ENCODE measurements at regions not wholly inside any gene's neighbourhood (a gene's known extent, or its start where the extent isn't known, plus 50 kb on each side); places are given as distances from the start of the nearest gene placed in this dataset.
A peak's percentile ranks its signal among the peaks of the same experiment; 100 is the strongest.

DNA sequence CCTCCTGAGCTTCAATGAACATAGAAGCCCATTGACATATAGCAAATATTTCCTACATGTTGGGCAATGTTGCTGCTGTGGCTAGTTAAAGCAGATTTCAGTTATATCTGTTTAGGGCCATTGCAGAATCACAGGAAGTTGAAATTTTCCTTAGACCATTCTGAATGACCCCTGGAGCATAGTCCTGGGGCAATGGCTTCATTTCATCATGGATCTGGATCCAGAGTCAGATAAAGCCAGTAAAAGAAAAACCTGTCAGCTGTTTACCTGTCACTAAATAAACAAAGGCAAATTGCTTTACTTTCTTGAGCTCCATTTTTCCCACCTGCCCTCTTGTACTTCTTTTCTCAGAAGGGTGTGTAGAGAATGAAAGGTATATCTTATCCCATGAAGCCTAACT, 494.0 kb upstream of the MAP3K7 start:
- DNase-seq (no peak), ATAC-seq (no peak)
- no peak overlapping the region for H3K4me3 ChIP-seq
- no peaks in the 10 kb centered on the region for H3K36me3 ChIP-seq
- no peaks in the 10 kb centered on the region for H3K9me3 ChIP-seq
- intact Hi-C loops (cut with DNase I) = no loop called here
- H3K4me1 ChIP-seq = no peaks in the 10 kb centered on the region
- no peak overlapping the region for H3K27ac ChIP-seq
- TF ChIP-seq, protein P1, sequence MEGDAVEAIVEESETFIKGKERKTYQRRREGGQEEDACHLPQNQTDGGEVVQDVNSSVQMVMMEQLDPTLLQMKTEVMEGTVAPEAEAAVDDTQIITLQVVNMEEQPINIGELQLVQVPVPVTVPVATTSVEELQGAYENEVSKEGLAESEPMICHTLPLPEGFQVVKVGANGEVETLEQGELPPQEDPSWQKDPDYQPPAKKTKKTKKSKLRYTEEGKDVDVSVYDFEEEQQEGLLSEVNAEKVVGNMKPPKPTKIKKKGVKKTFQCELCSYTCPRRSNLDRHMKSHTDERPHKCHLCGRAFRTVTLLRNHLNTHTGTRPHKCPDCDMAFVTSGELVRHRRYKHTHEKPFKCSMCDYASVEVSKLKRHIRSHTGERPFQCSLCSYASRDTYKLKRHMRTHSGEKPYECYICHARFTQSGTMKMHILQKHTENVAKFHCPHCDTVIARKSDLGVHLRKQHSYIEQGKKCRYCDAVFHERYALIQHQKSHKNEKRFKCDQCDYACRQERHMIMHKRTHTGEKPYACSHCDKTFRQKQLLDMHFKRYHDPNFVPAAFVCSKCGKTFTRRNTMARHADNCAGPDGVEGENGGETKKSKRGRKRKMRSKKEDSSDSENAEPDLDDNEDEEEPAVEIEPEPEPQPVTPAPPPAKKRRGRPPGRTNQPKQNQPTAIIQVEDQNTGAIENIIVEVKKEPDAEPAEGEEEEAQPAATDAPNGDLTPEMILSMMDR (IDR thresholded peaks at IDR 0.05) = no peak
- H3K27me3 ChIP-seq (ENCODE audit: low read depth) = no peaks in the 10 kb centered on the region

DNA sequence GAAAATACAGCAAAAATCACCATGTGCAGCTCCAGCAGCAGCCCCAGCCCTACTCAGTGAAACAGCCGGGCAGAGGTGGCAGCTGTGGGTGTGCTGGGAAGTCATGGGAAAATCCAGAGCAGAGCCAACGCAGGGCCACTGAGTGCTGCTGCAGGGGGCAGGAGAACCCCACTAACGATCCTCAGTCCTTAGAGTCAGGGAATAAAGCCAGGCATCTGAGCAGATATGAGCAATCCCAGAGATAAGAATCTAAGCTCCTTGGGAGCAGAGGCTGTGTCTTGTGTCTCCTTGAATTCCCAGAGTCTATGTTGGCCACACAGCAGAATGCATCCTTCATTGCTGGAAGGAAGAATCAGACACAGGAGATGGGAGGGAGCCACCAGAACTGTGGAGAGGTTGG, 493.1 kb upstream of the MAP3K7 start:
- TF ChIP-seq, protein P1 (IDR thresholded peaks at IDR 0.05) = no peak
- ATAC-seq (peak in 1 of 2 donors; percentile 21), DNase-seq (no peak)
- Histone ChIP-seq H3K36me3 (no peaks in the 10 kb centered on the region), H3K4me1 (no peaks in the 10 kb centered on the region), H3K4me3 (no peak overlapping the region), H3K27ac (no peak overlapping the region), H3K9me3 (no peaks in the 10 kb centered on the region), H3K27me3 (ENCODE audit: low read depth) (no peaks in the 10 kb centered on the region)
- intact Hi-C loops (cut with DNase I) = no loop called here

DNA sequence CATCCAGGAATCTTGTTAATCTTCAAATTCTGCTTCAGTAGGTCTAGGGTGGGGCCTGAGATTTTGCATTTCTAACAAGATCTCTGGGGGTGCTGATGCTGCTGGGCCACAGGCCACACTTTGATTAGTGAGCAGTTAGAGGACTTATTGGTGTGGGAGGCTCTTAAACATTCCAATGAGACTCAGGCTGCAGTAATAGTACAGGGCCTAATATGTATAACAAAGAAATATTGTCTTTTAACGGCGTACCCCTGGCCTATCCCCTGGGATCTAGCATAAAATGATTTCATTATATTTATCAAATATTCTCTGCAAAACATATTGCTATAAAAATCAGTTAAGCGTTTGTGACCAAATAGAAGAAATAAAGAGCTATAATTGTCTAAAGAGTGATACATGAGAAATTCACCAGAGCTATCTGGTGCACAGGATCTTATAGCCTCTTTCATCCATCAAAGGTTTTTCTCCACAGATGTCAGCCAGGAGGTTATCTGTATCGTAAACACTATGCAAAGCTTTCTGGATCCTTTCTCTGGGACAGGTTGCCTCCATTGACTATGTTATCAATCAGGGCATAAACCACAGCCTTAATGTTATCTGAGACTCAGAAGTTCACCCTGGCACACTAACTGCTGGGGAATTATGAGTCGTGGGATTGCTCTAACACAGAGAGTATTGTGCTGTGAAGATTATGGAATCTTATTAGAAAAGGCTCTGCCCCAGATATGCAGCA, 488.5 kb upstream of the MAP3K7 start:
- DNase-seq (no peak), ATAC-seq (no peak)
- H3K4me3 ChIP-seq = no peak overlapping the region
- TF ChIP-seq, protein P1 (IDR thresholded peaks at IDR 0.05) = no peak
- H3K9me3 ChIP-seq = no peaks in the 10 kb centered on the region
- no peak overlapping the region for H3K27ac ChIP-seq
- no peaks in the 10 kb centered on the region for H3K27me3 ChIP-seq (ENCODE audit: low read depth)
- no peaks in the 10 kb centered on the region for H3K36me3 ChIP-seq
- intact Hi-C loops (cut with DNase I) = no loop called here
- no peaks in the 10 kb centered on the region for H3K4me1 ChIP-seq

DNA sequence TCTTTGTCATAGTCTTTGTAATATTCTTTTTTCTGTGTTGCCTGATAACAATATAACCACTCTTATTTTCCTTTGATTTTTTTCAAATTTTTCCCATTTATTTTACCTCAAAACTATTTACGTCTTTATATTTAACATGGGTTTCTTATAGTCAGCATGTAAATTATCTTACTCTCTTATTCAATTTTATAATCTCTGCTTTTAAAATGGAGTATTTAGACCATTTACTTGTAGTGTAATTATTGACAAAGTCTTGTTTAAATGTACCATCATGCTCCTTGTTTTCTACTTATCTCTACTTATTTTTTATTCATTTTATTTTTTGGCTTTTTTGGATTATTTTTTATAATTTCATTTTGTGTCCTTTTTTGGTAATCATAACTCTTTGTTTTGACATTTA, 476.5 kb upstream of the MAP3K7 start:
- TF ChIP-seq, protein P1 (IDR thresholded peaks at IDR 0.05) = no peak
- H3K4me3 ChIP-seq = no peak overlapping the region
- H3K9me3 ChIP-seq = no peaks in the 10 kb centered on the region
- no peaks in the 10 kb centered on the region for H3K27me3 ChIP-seq (ENCODE audit: low read depth)
- H3K27ac ChIP-seq = no peak overlapping the region
- no peaks in the 10 kb centered on the region for H3K4me1 ChIP-seq
- ATAC-seq = no peak
- intact Hi-C loops (cut with DNase I) = no loop called here
- H3K36me3 ChIP-seq = no peaks in the 10 kb centered on the region
- no peak for DNase-seq

DNA sequence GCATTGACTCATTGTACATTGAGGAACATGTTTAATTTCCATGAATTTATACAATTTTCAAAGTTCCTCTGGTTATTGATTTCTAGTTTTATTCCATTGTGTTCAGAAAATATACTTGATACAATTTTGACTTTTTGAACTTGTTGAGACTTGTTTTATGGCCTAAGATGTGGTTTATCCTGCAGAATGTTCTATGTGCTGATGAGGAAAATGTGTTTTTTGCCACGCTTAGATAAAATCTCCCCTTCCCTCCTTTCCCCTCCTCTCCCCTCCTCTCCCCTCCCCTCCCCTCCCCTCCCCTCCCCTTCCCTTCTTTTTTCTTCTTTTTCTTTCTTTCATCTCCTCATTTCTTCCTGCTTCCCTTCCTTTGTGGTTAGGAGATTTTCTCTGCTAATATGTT, 470.8 kb upstream of the MAP3K7 start:
- no peaks in the 10 kb centered on the region for H3K36me3 ChIP-seq
- no peak overlapping the region for H3K27ac ChIP-seq
- no peak for DNase-seq
- no peaks in the 10 kb centered on the region for H3K9me3 ChIP-seq
- ATAC-seq = no peak
- H3K4me1 ChIP-seq = no peaks in the 10 kb centered on the region
- TF ChIP-seq, protein P1 (IDR thresholded peaks at IDR 0.05) = no peak
- no peaks in the 10 kb centered on the region for H3K27me3 ChIP-seq (ENCODE audit: low read depth)
- intact Hi-C loops (cut with DNase I) = no loop called here
- no peak overlapping the region for H3K4me3 ChIP-seq

All from lower lobe of right lung (tissue), 2 donors.